ENCODE measurements at regions not wholly inside any gene's neighbourhood (a gene's known extent, or its start where the extent isn't known, plus 50 kb on each side); places are given as distances from the start of the nearest gene placed in this dataset.

GRCh38 chr6:21524201-21524600, 69.3 kb upstream of the SOX4 start:
- no peak for DNase-seq

GRCh38 chr6:21526974-21527373, 66.6 kb upstream of the SOX4 start:
- DNase-seq = no peak

- DNase-seq = no peak
These were observed 65.8 kb upstream of the SOX4 start for GRCh38 chr6:21527731-21528130.

GRCh38 chr6:21529431-21529830, 64.1 kb upstream of the SOX4 start:
- DNase-seq = no peak

GRCh38 chr6:21531393-21531792, 62.2 kb upstream of the SOX4 start:
- DNase-seq = no peak

- DNase-seq = peak; percentile 6
These were observed 59.9 kb upstream of the SOX4 start for GRCh38 chr6:21533678-21534077.

- no peak for DNase-seq
These were observed 57.2 kb upstream of the SOX4 start for GRCh38 chr6:21536280-21536766.

GRCh38 chr6:21537637-21538036, 55.9 kb upstream of the SOX4 start:
- no peak for DNase-seq

- DNase-seq = no peak
These were observed 55.3 kb upstream of the SOX4 start for GRCh38 chr6:21538186-21538798.

GRCh38 chr6:21539621-21540100, 53.9 kb upstream of the SOX4 start:
- no peak for DNase-seq
